Sigmoid colon (tissue), 4 donors: ENCODE measurements at regions not wholly inside any gene's neighbourhood (a gene's known extent, or its start where the extent isn't known, plus 50 kb on each side); places are given as distances from the start of the nearest gene placed in this dataset.

Source experiments
- CTCF ChIP-seq, 4 experiments: fragments of 450-650 bp in 3 of 4; fragments of 200-600 bp in 1 of 4; IDR thresholded peaks; one replicate each; pipeline ENCODE4 v1.5.1; 2016 to 2019; ENCODE audit warnings: antibody characterized with exemption in 4 of 4, mild to moderate bottlenecking in 3 of 4, moderate library complexity in 2 of 4
- POLR2AphosphoS5 ChIP-seq, 4 donors: sonication (generic); formaldehyde crosslinking; IDR thresholded peaks; one replicate each; pipeline ENCODE4 v1.6.1; 2017; ENCODE audit warnings: antibody characterized with exemption in 4 of 4

GRCh38 chr2:239869272-239870155 lies 155.6 kb downstream of the NDUFA10 start:
- no peak for TF ChIP-seq CTCF (IDR thresholded peaks at IDR 0.05)
- TF ChIP-seq POLR2AphosphoS5 (IDR thresholded peaks at IDR 0.05), result no peak
